GM13976 (cell line): ENCODE measurements at regions not wholly inside any gene's neighbourhood (a gene's known extent, or its start where the extent isn't known, plus 50 kb on each side); places are given as distances from the start of the nearest gene placed in this dataset.

Experiments used
- DNase-seq: peaks from one replicate; pipeline ENCODE4 v3.0.0; 2012; ENCODE audit warnings: low spot score
- in situ Hi-C: fragments of 300-500 bp; cut with MboI; formaldehyde crosslinking; loops from one replicate; pipeline ENCODE4 v1.12.0; 2022; ENCODE audit warnings: low sequenced_read_pairs, mixed read lengths, inconsistent platforms; ENCODE audit not compliant: unreplicated experiment
- TF ChIP-seq, protein P1 (sequence below): IDR thresholded peaks from 2 replicates; pipeline ENCODE4 v1.5.1; 2012; ENCODE audit warnings: borderline replicate concordance, mild to moderate bottlenecking; ENCODE audit not compliant: insufficient read depth; ENCODE audit errors: extremely low read depth, missing control alignments, control extremely low read depth

DNA sequence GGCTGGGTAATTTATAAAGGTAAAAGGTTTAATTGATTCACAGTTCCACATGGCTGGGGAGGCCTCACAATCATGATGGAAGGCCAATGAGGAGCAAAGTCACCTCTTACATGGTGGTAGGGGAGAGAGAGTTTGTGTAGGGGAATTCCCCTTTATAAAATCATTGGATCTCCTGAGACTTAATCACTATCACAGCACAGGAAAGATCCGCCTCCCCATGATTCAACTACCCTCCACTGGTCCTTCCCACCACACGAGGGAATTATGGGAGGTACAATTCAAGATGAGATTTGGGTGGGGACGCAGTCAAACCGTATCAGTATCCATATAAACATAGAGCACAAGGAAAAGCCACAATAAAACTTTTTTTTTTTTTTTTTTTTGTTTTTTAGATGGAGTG is 172.6 kb upstream of the PIEZO2 start:
- TF ChIP-seq, protein P1, sequence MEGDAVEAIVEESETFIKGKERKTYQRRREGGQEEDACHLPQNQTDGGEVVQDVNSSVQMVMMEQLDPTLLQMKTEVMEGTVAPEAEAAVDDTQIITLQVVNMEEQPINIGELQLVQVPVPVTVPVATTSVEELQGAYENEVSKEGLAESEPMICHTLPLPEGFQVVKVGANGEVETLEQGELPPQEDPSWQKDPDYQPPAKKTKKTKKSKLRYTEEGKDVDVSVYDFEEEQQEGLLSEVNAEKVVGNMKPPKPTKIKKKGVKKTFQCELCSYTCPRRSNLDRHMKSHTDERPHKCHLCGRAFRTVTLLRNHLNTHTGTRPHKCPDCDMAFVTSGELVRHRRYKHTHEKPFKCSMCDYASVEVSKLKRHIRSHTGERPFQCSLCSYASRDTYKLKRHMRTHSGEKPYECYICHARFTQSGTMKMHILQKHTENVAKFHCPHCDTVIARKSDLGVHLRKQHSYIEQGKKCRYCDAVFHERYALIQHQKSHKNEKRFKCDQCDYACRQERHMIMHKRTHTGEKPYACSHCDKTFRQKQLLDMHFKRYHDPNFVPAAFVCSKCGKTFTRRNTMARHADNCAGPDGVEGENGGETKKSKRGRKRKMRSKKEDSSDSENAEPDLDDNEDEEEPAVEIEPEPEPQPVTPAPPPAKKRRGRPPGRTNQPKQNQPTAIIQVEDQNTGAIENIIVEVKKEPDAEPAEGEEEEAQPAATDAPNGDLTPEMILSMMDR, result no peak
- in situ Hi-C loops, result no loop called here
- DNase-seq, result no peak

DNA sequence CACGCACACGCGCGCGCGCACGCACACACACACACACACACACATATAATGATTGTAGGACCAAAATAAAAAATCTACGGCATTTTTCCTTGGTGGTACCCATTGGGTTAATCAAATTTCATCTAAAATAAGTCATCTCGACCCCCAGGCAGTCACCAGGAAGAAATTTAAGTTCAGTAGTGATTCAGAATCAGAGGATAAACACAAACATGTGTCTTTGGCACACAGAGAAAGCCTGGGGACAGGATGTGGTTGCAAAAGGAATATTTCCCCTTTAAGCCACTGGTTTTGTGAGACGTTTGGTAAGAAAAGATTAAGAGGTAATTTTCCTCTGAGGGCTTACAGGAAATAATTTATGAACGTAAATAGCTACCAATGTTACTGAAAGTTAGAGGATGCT is 171.6 kb upstream of the PIEZO2 start:
- no peak for DNase-seq
- TF ChIP-seq, protein P1, result no peak
- in situ Hi-C loops, result no loop called here

DNA sequence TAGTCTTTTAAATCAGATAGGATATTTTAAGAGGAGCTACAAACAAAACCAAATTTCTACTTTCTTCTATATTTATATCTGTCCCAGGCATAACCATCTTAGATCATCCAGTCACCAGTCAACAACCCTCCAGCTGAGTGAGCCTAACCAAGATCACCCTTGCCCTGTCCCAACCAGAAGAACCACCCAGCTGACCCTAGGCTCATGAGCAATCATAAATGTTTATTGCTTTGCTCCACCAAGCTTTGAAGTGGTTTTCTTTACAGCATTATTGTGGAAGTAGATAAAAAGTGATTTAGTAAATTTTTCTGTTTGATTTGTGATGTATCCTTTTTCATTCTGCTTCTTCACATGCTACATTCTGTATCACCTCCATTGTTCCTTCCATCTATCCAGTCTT is 167.2 kb upstream of the PIEZO2 start:
- in situ Hi-C loops, result loop anchor here (10.0 kb wide), 1 partner anchor 208 kb away; no protein-coding TSS in a partner anchor
- no peak for DNase-seq
- TF ChIP-seq, protein P1, result no peak

DNA sequence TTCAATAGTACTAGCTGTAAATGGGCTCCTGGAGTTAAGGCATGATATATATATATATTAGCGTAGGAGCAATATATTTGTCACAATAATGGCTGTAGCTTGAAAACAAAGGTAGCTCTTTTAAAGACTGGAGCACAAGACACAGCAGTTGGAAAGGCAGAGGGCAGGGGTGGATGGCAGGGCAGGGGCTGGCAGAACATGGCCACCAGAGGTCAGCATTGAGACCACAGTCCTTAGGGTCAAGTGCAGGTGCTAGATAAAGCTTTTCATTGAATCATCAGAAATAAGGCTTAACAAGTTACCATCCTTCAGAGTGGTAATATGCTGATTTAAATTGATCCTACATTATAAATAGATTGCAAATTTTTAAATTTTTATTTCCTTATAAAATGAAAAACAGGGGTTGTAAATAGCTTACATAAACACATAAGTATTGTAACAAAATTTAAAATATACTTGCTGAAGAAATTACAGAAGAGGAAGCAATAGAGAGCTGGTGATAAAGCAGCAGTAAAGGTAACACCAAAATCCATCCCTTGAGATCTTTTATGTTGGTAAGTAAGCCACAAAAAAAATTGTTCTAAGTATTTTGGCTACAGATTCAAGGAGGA is 161.2 kb upstream of the PIEZO2 start:
- TF ChIP-seq, protein P1, result peak; percentile 81
- in situ Hi-C loops, result loop anchor here (10.0 kb wide), 1 partner anchor 214 kb away; no protein-coding TSS in a partner anchor
- peak; percentile 52 for DNase-seq

DNA sequence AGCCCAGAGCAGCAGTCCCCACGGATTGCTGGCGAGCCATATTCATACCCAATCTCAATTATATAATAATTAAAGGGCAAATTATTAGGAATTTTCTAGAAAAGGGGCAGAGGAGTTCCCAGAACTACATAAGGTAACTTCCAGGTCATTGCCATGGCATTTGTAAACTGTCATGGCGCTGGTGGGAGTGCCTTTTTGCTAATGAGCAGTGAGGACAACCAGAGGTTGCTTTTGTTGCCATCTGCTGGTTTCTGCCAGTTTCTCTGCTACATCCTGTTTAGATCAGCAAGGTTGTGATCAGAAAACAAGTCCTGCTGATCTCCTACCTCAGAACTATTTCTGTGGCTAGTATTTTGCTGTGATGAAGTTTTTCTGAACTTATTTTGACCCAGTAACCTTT is 159.8 kb upstream of the PIEZO2 start:
- TF ChIP-seq, protein P1, result peak; percentile 19
- DNase-seq, result no peak
- in situ Hi-C loops, result no loop called here

DNA sequence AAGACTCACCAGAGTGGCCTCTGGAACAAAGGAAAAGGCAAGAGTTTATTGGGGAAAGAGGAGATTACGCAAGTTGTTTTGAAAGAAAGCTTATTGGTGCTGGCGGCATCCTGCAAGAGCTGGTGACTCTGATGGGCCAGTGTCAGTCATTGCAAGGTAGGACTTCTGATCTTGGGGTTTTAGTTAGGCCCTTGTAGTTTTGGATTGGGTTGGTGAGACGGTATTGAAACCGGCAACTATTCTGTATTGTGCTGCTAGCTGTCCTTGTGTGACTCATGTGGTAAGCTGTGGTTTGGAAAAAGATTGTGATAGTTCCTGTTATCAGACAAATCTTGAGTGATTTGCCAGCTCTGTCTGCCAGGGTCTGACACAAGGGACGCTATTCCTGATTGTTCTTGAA is 159.1 kb upstream of the PIEZO2 start:
- no peak for DNase-seq
- in situ Hi-C loops, result no loop called here
- TF ChIP-seq, protein P1, result no peak
